NB4 (cell line): ENCODE measurements at regions not wholly inside any gene's neighbourhood (a gene's known extent, or its start where the extent isn't known, plus 50 kb on each side); places are given as distances from the start of the nearest gene placed in this dataset.

Experiments
- DNase-seq: peaks from one replicate; pipeline ENCODE4 v3.0.0; 2010; ENCODE audit warnings: low read depth
- H3K4me3 ChIP-seq: one replicate; pipeline ENCODE4 v1.5.1; 2011; ENCODE audit warnings: mild to moderate bottlenecking, low read depth, low read length, moderate library complexity
- CTCF ChIP-seq: IDR thresholded peaks from one replicate; pipeline ENCODE4 v1.5.1; 2012; ENCODE audit warnings: low read depth, low read length
- MAX ChIP-seq: IDR thresholded peaks from 2 replicates; pipeline ENCODE4 v1.6.1; 2011; ENCODE audit warnings: low read depth, low read length
- MYC ChIP-seq: IDR thresholded peaks from 2 replicates; pipeline ENCODE4 v1.6.1; 2011; ENCODE audit warnings: low read depth, low read length
- POLR2A ChIP-seq: IDR thresholded peaks from 2 replicates; pipeline ENCODE4 v1.6.1; 2011; ENCODE audit warnings: mild to moderate bottlenecking; ENCODE audit not compliant: insufficient read length; ENCODE audit errors: extremely low read depth

GRCh38 chr16:17858061-17858460 is 387.3 kb upstream of the XYLT1 start:
- DNase-seq: no peak
- no peak overlapping the region for H3K4me3 ChIP-seq
- TF ChIP-seq MAX (no peak), CTCF (no peak), POLR2A (no peak), MYC (no peak)

- H3K4me3 ChIP-seq: no peak overlapping the region
- DNase-seq: no peak
- no peak for TF ChIP-seq POLR2A
- no peak for TF ChIP-seq MYC
- TF ChIP-seq MAX: no peak
- TF ChIP-seq CTCF: no peak
Observed at GRCh38 chr16:17853958-17854357, 383.2 kb upstream of the XYLT1 start.

GRCh38 chr16:17852977-17853702 is 382.4 kb upstream of the XYLT1 start:
- TF ChIP-seq MYC (no peak), CTCF (no peak), POLR2A (no peak)
- no peak for DNase-seq
- H3K4me3 ChIP-seq: no peak overlapping the region

GRCh38 chr16:17850581-17851250 is 380.0 kb upstream of the XYLT1 start:
- no peak for TF ChIP-seq POLR2A
- no peak for TF ChIP-seq MAX
- no peak for TF ChIP-seq MYC
- TF ChIP-seq CTCF: no peak
- DNase-seq: no peak
- no peak overlapping the region for H3K4me3 ChIP-seq

- TF ChIP-seq MAX: no peak
- TF ChIP-seq POLR2A: no peak
- no peak for TF ChIP-seq MYC
- no peak for TF ChIP-seq CTCF
- no peak overlapping the region for H3K4me3 ChIP-seq
- DNase-seq: no peak
Observed at GRCh38 chr16:17847234-17847795, 376.6 kb upstream of the XYLT1 start.
